GM12878 (cell line): ENCODE measurements at regions not wholly inside any gene's neighbourhood (a gene's known extent, or its start where the extent isn't known, plus 50 kb on each side); places are given as distances from the start of the nearest gene placed in this dataset.

Source experiments
- CTCF ChIP-seq, 3 experiments: IDR thresholded peaks in 2 of 3; conservative IDR thresholded peaks in 1 of 3; 2 replicates each; pipeline ENCODE4 v1.5.1; 2011; ENCODE audit warnings: low read depth in 3 of 3, low read length in 3 of 3, mild to moderate bottlenecking in 3 of 3, control low read depth in 2 of 3, moderate library complexity in 2 of 3, inconsistent platforms in 1 of 3, mixed read lengths in 1 of 3; ENCODE audit not compliant: control insufficient read depth in 2 of 3, insufficient read depth in 1 of 3; ENCODE audit errors: extremely low read depth in 1 of 3
- ETV6 ChIP-seq, 2 experiments: fragments of 450-650 bp in 1 of 2; IDR thresholded peaks in 1 of 2; conservative IDR thresholded peaks in 1 of 2; 2 replicates each; pipeline ENCODE4 v1.6.1; 2014; ENCODE audit warnings: antibody characterized with exemption in 1 of 2, borderline replicate concordance in 1 of 2, low read depth in 1 of 2, mild to moderate bottlenecking in 1 of 2, moderate library complexity in 1 of 2
- NR2C2 ChIP-seq: IDR thresholded peaks from 2 replicates; pipeline ENCODE4 v1.6.1; 2011; ENCODE audit warnings: borderline replicate concordance, low read depth; ENCODE audit not compliant: control insufficient read depth, insufficient read length
- SPI1 ChIP-seq: IDR thresholded peaks from 2 replicates; pipeline ENCODE4 v1.6.1; 2011; ENCODE audit warnings: low read depth, mild to moderate bottlenecking, low read length, moderate library complexity, borderline replicate concordance; ENCODE audit not compliant: insufficient read depth
- SUZ12 ChIP-seq: fragments of 200-600 bp; sonication (generic); IDR thresholded peaks from one replicate; pipeline ENCODE4 v1.6.1; 2018; ENCODE audit warnings: antibody characterized with exemption, mild to moderate bottlenecking; ENCODE audit not compliant: unreplicated experiment
- TF ChIP-seq, protein P1 (sequence below): fragments of 450-650 bp; IDR thresholded peaks from 2 replicates; pipeline ENCODE4 v1.6.1; 2017; ENCODE audit warnings: antibody characterized with exemption, mild to moderate bottlenecking, moderate library complexity

DNA sequence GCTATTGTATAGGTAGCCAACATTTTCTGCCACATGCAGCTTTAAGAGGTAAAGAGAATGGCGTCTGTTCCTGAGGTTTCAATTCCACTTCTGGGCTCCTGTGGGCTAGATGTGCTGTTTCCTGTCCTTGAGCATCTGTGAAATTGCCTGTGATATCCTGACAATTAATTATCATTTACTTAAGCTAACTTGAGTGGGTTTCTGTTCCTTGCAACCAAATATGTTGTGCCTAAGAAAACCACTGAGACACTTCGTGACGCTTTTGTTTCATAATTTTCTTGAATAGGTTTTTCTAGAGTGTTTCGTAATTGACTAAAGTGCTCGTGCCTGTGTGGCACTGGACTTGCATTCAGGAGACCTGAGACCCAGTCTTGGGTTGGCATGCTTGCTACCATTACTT, 127.3 kb upstream of the POU3F1 start:
- TF ChIP-seq, protein P1, sequence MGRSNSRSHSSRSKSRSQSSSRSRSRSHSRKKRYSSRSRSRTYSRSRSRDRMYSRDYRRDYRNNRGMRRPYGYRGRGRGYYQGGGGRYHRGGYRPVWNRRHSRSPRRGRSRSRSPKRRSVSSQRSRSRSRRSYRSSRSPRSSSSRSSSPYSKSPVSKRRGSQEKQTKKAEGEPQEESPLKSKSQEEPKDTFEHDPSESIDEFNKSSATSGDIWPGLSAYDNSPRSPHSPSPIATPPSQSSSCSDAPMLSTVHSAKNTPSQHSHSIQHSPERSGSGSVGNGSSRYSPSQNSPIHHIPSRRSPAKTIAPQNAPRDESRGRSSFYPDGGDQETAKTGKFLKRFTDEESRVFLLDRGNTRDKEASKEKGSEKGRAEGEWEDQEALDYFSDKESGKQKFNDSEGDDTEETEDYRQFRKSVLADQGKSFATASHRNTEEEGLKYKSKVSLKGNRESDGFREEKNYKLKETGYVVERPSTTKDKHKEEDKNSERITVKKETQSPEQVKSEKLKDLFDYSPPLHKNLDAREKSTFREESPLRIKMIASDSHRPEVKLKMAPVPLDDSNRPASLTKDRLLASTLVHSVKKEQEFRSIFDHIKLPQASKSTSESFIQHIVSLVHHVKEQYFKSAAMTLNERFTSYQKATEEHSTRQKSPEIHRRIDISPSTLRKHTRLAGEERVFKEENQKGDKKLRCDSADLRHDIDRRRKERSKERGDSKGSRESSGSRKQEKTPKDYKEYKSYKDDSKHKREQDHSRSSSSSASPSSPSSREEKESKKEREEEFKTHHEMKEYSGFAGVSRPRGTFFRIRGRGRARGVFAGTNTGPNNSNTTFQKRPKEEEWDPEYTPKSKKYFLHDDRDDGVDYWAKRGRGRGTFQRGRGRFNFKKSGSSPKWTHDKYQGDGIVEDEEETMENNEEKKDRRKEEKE: no peak
- TF ChIP-seq CTCF (IDR thresholded peaks at IDR 0.05 in 2 of 3, conservative IDR thresholded peaks at IDR 0.05 in 1 of 3; ENCODE audit: control insufficient read depth in 2 of 3, extremely low read depth in 1 of 3, insufficient read depth in 1 of 3, low read depth in 3 of 3, low read length in 3 of 3): no peak
- TF ChIP-seq ETV6 (conservative IDR thresholded peaks at IDR 0.05 in 1 of 2, IDR thresholded peaks at IDR 0.05 in 1 of 2; ENCODE audit: borderline replicate concordance in 1 of 2, low read depth in 1 of 2): no peak
- TF ChIP-seq NR2C2: no peak
- no peak for TF ChIP-seq SUZ12
- peak; percentile 78; the same call in 1 of the 2 replicates for TF ChIP-seq SPI1
